Glutamatergic neuron (in vitro differentiated cells): ENCODE measurements at regions not wholly inside any gene's neighbourhood (a gene's known extent, or its start where the extent isn't known, plus 50 kb on each side); places are given as distances from the start of the nearest gene placed in this dataset.

Experiments
- DNase-seq: peaks from one replicate; pipeline ENCODE4 v3.0.0; 2022
- H3K27ac Mint-ChIP-seq: one replicate; pipeline ENCODE4 v1.8.0; 2020; ENCODE audit warnings: mild to moderate bottlenecking, mixed read lengths, inconsistent platforms; ENCODE audit not compliant: unreplicated experiment
- H3K27me3 Mint-ChIP-seq: one replicate; pipeline ENCODE4 v1.8.0; 2020; ENCODE audit warnings: mild to moderate bottlenecking, moderate library complexity, mixed read lengths, inconsistent platforms; ENCODE audit not compliant: unreplicated experiment
- H3K36me3 Mint-ChIP-seq: one replicate; pipeline ENCODE4 v1.8.0; 2020; ENCODE audit warnings: mild to moderate bottlenecking, mixed read lengths, inconsistent platforms; ENCODE audit not compliant: unreplicated experiment
- H3K4me1 Mint-ChIP-seq: one replicate; pipeline ENCODE4 v1.8.0; 2020; ENCODE audit warnings: mild to moderate bottlenecking, low read depth, mixed read lengths, inconsistent platforms; ENCODE audit not compliant: unreplicated experiment
- H3K4me3 Mint-ChIP-seq: one replicate; pipeline ENCODE4 v1.8.0; 2020; ENCODE audit warnings: mild to moderate bottlenecking, mixed read lengths, inconsistent platforms; ENCODE audit not compliant: unreplicated experiment
- H3K9me3 Mint-ChIP-seq: one replicate; pipeline ENCODE4 v1.8.0; 2020; ENCODE audit warnings: mild to moderate bottlenecking, moderate library complexity, mixed read lengths, inconsistent platforms; ENCODE audit not compliant: unreplicated experiment
- TF ChIP-seq, protein P1 (sequence below): fragments of 200-600 bp; sonication (generic); IDR thresholded peaks from one replicate; pipeline ENCODE4 v1.5.0; 2021; ENCODE audit not compliant: partially characterized antibody, unreplicated experiment

DNA sequence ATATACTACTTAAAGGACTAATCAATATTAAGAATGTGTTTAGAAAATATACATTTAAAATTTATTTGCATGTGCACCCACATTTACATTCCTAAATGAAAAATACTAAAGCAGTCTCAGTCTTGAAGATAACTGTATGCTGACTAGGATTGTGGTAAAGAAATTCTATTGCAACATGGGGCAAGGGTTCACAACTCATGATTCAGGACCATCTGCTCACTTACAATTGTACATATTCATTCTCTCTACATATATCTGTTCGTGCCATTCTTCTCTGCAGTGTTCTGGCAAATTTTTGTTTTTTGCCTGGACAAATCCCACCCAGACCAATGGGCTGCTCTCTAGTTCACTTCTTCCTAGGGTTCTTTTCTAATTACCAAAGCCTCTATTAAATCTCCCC, 417.2 kb upstream of the NOVA1 start:
- H3K9me3 Mint-ChIP-seq, result no peaks in the 10 kb centered on the region
- H3K27ac Mint-ChIP-seq, result no peak overlapping the region
- H3K4me3 Mint-ChIP-seq, result no peak overlapping the region
- TF ChIP-seq, protein P1, sequence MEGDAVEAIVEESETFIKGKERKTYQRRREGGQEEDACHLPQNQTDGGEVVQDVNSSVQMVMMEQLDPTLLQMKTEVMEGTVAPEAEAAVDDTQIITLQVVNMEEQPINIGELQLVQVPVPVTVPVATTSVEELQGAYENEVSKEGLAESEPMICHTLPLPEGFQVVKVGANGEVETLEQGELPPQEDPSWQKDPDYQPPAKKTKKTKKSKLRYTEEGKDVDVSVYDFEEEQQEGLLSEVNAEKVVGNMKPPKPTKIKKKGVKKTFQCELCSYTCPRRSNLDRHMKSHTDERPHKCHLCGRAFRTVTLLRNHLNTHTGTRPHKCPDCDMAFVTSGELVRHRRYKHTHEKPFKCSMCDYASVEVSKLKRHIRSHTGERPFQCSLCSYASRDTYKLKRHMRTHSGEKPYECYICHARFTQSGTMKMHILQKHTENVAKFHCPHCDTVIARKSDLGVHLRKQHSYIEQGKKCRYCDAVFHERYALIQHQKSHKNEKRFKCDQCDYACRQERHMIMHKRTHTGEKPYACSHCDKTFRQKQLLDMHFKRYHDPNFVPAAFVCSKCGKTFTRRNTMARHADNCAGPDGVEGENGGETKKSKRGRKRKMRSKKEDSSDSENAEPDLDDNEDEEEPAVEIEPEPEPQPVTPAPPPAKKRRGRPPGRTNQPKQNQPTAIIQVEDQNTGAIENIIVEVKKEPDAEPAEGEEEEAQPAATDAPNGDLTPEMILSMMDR, result no peak
- no peak for DNase-seq
- H3K27me3 Mint-ChIP-seq, result no peaks in the 10 kb centered on the region
- no peaks in the 10 kb centered on the region for H3K36me3 Mint-ChIP-seq
- H3K4me1 Mint-ChIP-seq, result no peaks in the 10 kb centered on the region

DNA sequence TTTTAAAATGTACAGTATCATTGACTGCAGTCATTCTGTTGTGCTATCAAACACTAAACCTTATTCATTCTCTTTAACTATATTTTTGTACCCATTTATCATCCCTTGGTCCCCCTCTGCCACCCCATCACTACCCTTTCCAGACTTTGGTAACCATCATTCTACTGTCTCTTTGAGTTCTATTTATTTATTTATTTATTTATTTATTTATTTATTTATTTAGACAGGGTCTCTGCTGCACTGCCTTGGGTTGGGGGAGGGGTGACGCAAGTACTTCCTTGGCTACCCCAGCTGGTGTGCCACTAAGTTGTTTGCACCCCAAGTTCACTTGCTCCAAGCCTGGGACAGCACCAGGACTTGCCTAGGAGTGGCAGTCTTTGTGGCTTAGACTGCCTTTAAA, 427.8 kb upstream of the NOVA1 start:
- DNase-seq, result no peak
- no peaks in the 10 kb centered on the region for H3K27me3 Mint-ChIP-seq
- H3K27ac Mint-ChIP-seq, result no peak overlapping the region
- H3K4me1 Mint-ChIP-seq, result peaks cover 12% of the 10 kb centered on the region
- TF ChIP-seq, protein P1, result no peak
- no peak overlapping the region for H3K4me3 Mint-ChIP-seq
- no peaks in the 10 kb centered on the region for H3K9me3 Mint-ChIP-seq
- H3K36me3 Mint-ChIP-seq, result no peaks in the 10 kb centered on the region

GRCh38 chr14:27026097-27026496, 428.3 kb upstream of the NOVA1 start:
- no peaks in the 10 kb centered on the region for H3K9me3 Mint-ChIP-seq
- H3K4me1 Mint-ChIP-seq, result peaks cover 12% of the 10 kb centered on the region
- H3K36me3 Mint-ChIP-seq, result no peaks in the 10 kb centered on the region
- no peaks in the 10 kb centered on the region for H3K27me3 Mint-ChIP-seq
- no peak for DNase-seq
- no peak overlapping the region for H3K4me3 Mint-ChIP-seq
- TF ChIP-seq, protein P1, result no peak
- no peak overlapping the region for H3K27ac Mint-ChIP-seq

- Mint-ChIP-seq H3K4me3 (no peak overlapping the region), H3K36me3 (no peaks in the 10 kb centered on the region), H3K4me1 (no peaks in the 10 kb centered on the region), H3K27me3 (no peaks in the 10 kb centered on the region), H3K9me3 (no peaks in the 10 kb centered on the region), H3K27ac (no peak overlapping the region)
- DNase-seq, result no peak
- TF ChIP-seq, protein P1, result no peak
Measured at GRCh38 chr14:27040552-27040951, 442.7 kb upstream of the NOVA1 start.

- peaks cover 2% of the 10 kb centered on the region for H3K27me3 Mint-ChIP-seq
- H3K4me1 Mint-ChIP-seq, result no peaks in the 10 kb centered on the region
- TF ChIP-seq, protein P1, result no peak
- no peak overlapping the region for H3K27ac Mint-ChIP-seq
- H3K4me3 Mint-ChIP-seq, result no peak overlapping the region
- DNase-seq, result no peak
- H3K36me3 Mint-ChIP-seq, result no peaks in the 10 kb centered on the region
- H3K9me3 Mint-ChIP-seq, result peaks cover 7% of the 10 kb centered on the region
Measured at GRCh38 chr14:27049701-27050100, 451.9 kb upstream of the NOVA1 start.
